HEK293T (cell line): ENCODE measurements at regions not wholly inside any gene's neighbourhood (a gene's known extent, or its start where the extent isn't known, plus 50 kb on each side); places are given as distances from the start of the nearest gene placed in this dataset.
"Not testable (repeated sequence)": the region's sequence is repeated elsewhere in the genome, so short reads cannot be mapped to it uniquely, and the experiment has no call there.

Experiments
- CTCF ChIA-PET: fragments of 350-600 bp; formaldehyde crosslinking; extraction: SDS; loops from one replicate; lab custom pipeline; 2021; ENCODE audit warnings: antibody characterized with exemption, inconsistent platforms; lab: Yijun Ruan, JAX
- POLR2A ChIA-PET: fragments of 350-600 bp; formaldehyde crosslinking; extraction: SDS; loops from one replicate; lab custom pipeline; 2020; ENCODE audit warnings: antibody characterized with exemption, inconsistent platforms; lab: Yijun Ruan, JAX
- DNase-seq: peaks from one replicate; pipeline ENCODE4 v3.0.0; 2012; ENCODE audit warnings: mixed read lengths; ENCODE audit errors: extremely low spot score
- ARNT ChIP-seq: fragments of 450-650 bp; IDR thresholded peaks from 2 replicates; pipeline ENCODE4 v1.6.1; 2017; ENCODE audit warnings: mild to moderate bottlenecking
- BHLHE40 ChIP-seq: fragments of 450-650 bp; IDR thresholded peaks from 2 replicates; pipeline ENCODE4 v1.6.1; 2016; ENCODE audit warnings: mild to moderate bottlenecking, moderate library complexity, borderline replicate concordance
- CTBP1 ChIP-seq: fragments of 450-650 bp; IDR thresholded peaks from 2 replicates; pipeline ENCODE4 v1.6.1; 2016; ENCODE audit warnings: borderline replicate concordance
- ELF4 ChIP-seq: fragments of 450-650 bp; IDR thresholded peaks from 2 replicates; pipeline ENCODE4 v1.6.1; 2017; ENCODE audit warnings: antibody characterized with exemption
- FOXA1 ChIP-seq: fragments of 450-650 bp; IDR thresholded peaks from 2 replicates; pipeline ENCODE4 v1.6.1; 2016; ENCODE audit warnings: mild to moderate bottlenecking
- FOXK2 ChIP-seq: fragments of 450-650 bp; IDR thresholded peaks from 2 replicates; pipeline ENCODE4 v1.6.1; 2016; ENCODE audit warnings: mild to moderate bottlenecking
- FOXM1 ChIP-seq: fragments of 450-650 bp; IDR thresholded peaks from 2 replicates; pipeline ENCODE4 v1.6.1; 2017; ENCODE audit warnings: mild to moderate bottlenecking, borderline replicate concordance
- HDGF ChIP-seq: fragments of 450-650 bp; IDR thresholded peaks from 2 replicates; pipeline ENCODE4 v1.6.1; 2017; ENCODE audit warnings: antibody characterized with exemption, borderline replicate concordance
- L3MBTL2 ChIP-seq: fragments of 450-650 bp; conservative IDR thresholded peaks from 2 replicates; pipeline ENCODE4 v1.6.1; 2016; ENCODE audit warnings: mild to moderate bottlenecking
- LEF1 ChIP-seq: fragments of 450-650 bp; IDR thresholded peaks from 2 replicates; pipeline ENCODE4 v1.6.1; 2017; ENCODE audit warnings: mild to moderate bottlenecking, borderline replicate concordance
- NFRKB ChIP-seq: fragments of 450-650 bp; IDR thresholded peaks from 2 replicates; pipeline ENCODE4 v1.6.1; 2016; ENCODE audit warnings: mild to moderate bottlenecking, moderate library complexity
- SP1 ChIP-seq: fragments of 450-650 bp; IDR thresholded peaks from 2 replicates; pipeline ENCODE4 v1.6.1; 2017
- SUZ12 ChIP-seq: fragments of 450-650 bp; IDR thresholded peaks from 2 replicates; pipeline ENCODE4 v1.6.1; 2016; ENCODE audit warnings: mild to moderate bottlenecking
- TARDBP ChIP-seq: fragments of 450-650 bp; IDR thresholded peaks from 2 replicates; pipeline ENCODE4 v1.6.1; 2016
- ZNF384 ChIP-seq: fragments of 450-650 bp; IDR thresholded peaks from 2 replicates; pipeline ENCODE4 v1.6.1; 2016
- TF ChIP-seq, protein P1 (sequence below): fragments of 450-650 bp; IDR thresholded peaks from 2 replicates; pipeline ENCODE4 v1.6.1; 2016

DNA sequence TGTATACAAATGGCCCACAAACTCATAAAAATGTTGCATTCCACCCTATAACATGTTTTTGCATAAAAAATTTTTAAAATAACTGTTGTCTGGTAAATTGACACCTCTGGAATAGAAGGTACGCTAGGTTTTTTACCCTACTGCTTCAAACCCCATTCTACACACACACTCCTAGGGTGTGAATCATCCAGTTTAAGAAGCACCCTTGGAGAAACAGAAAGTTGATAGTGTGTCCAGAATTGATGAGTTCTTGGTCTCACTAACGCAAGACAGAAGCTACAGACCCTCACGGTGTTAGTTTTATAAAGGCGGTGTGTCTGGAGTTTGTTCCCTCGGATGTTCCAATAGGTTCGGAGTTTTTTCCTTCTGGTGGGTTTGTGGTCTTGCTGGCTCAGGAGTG, 158.5 kb downstream of the KLRB1 start:
- DNase-seq: no peak
- POLR2A ChIA-PET: no interaction called here
- CTCF ChIA-PET: interaction anchor here (1.2 kb wide), 1 partner anchor 20 kb away, joined by 3 read pairs; no protein-coding TSS in a partner anchor
- TF ChIP-seq CTBP1 (no peak), LEF1 (no peak), BHLHE40 (no peak), ELF4 (no peak), ARNT (no peak), FOXM1 (no peak), ZNF384 (no peak), HDGF (no peak), NFRKB (no peak), FOXA1 (no peak), TARDBP (no peak), SUZ12 (no peak), L3MBTL2 (no peak), SP1 (no peak), FOXK2 (no peak)
- TF ChIP-seq, protein P1, sequence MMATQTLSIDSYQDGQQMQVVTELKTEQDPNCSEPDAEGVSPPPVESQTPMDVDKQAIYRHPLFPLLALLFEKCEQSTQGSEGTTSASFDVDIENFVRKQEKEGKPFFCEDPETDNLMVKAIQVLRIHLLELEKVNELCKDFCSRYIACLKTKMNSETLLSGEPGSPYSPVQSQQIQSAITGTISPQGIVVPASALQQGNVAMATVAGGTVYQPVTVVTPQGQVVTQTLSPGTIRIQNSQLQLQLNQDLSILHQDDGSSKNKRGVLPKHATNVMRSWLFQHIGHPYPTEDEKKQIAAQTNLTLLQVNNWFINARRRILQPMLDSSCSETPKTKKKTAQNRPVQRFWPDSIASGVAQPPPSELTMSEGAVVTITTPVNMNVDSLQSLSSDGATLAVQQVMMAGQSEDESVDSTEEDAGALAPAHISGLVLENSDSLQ: no peak

DNA sequence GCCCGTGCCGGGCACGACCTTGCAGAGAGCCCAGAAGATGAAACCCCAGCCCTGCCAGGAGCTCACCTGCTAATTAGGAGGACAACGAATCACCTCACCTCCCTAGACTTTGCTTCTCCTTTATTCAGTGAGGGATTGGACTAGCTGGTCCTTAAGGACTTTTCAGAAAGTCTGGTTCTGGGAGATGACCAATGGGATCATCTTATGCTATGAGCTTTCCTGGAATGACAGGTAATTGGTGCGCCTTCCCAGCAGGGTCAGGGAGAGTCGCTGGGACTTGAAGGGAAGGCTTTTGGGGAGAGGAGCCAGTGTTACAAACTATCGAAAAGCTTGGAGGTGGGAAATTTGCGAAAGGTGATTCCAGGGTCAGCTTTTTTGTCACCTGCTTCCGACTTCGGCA, 159.1 kb downstream of the KLRB1 start:
- CTCF ChIA-PET, DNase-seq, POLR2A ChIA-PET: not testable (repeated sequence)

GRCh38 chr12:9447791-9448614, 159.7 kb downstream of the KLRB1 start:
- CTCF ChIA-PET, POLR2A ChIA-PET: not testable (repeated sequence)
- TF ChIP-seq, protein P1: peak; percentile 65
- DNase-seq: peak; percentile 68

GRCh38 chr12:9446883-9447761, 160.6 kb downstream of the KLRB1 start:
- POLR2A ChIA-PET, DNase-seq, CTCF ChIA-PET: not testable (repeated sequence)

GRCh38 chr12:9440428-9440827, 167.3 kb downstream of the KLRB1 start:
- POLR2A ChIA-PET, DNase-seq, CTCF ChIA-PET: not testable (repeated sequence)

DNA sequence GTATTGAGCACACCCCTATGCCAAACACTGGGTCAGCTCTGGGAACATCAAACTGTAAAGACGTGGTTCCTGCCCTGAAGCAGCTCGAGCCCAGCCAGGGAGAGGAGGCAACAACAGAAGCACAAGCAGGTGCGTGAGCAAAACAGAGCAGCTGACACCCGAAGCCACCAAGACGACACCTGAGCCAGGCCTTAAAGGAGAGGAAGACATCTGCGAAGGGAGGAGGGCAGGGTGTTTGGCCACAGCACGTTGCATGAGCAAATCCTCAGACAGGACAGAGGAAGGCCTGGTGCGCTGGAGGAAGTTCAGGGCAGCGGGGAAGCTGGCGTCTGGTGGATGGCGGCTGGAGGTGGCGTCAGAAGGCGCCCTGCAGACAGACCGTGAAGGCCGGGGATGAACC, 172.0 kb downstream of the KLRB1 start:
- POLR2A ChIA-PET, DNase-seq, CTCF ChIA-PET: not testable (repeated sequence)

DNA sequence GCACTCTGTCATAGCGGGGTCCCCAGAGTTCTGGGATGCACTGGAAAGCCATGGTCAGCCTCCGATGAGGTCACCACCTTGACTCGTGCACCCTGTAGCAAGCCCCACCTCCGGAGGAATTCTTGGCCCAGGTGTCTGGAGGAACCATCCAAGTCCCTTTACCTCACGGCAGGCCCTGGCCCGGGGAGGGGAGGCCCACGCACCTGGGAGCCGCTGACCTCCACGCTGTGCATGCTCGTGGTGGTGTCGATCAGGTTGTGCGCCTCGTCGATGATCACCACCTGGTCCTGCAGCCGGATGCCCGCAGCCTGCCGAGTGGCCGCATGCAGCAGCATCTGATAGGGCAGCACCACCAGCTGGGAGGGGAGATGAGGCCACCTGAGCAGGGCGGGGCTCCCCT, 177.3 kb downstream of the KLRB1 start:
- DNase-seq, CTCF ChIA-PET, POLR2A ChIA-PET: not testable (repeated sequence)

- DNase-seq, POLR2A ChIA-PET, CTCF ChIA-PET: not testable (repeated sequence)
Measured at GRCh38 chr12:9428856-9429255, 178.9 kb downstream of the KLRB1 start.

GRCh38 chr12:9425429-9425828, 182.3 kb downstream of the KLRB1 start:
- DNase-seq, POLR2A ChIA-PET, CTCF ChIA-PET: not testable (repeated sequence)

- DNase-seq, CTCF ChIA-PET, POLR2A ChIA-PET: not testable (repeated sequence)
Measured at GRCh38 chr12:9424175-9424740, 183.5 kb downstream of the KLRB1 start.

- POLR2A ChIA-PET, CTCF ChIA-PET, DNase-seq: not testable (repeated sequence)
Measured at GRCh38 chr12:9422689-9423088, 185.0 kb downstream of the KLRB1 start.

DNA sequence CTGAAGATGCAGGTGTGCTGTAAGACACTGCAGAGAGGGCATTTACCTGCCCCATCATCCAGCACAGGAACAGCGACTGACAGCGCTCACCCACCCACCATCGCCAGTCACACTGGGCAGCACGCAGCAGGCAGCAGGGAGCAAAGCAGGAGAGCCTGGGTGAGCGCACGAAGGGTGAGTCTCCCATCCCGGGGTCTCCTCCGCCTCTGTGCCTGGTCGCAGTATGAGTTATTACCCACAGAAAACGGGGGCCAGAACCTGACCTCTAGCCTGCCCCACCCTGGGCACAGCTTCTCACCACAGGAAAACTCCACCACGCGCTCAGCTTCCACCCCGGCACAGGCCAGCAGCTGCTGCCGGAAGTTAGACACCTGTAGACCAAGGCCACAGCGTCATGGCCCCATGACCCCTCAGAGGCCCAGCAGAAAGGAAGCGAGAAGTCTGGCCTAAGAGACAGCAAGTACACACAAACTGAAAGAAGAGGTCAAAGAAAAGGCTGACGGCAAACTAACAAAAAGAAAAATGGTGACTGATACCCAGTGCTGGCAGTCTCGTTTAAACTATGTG, 186.1 kb downstream of the KLRB1 start:
- CTCF ChIA-PET, POLR2A ChIA-PET: not testable (repeated sequence)

More for the DNA sequence above, 186.1 kb downstream of the KLRB1 start:
- not testable (repeated sequence) for DNase-seq
